ENCODE measurements at regions not wholly inside any gene's neighbourhood (a gene's known extent, or its start where the extent isn't known, plus 50 kb on each side); places are given as distances from the start of the nearest gene placed in this dataset.
"Not testable (repeated sequence)": the region's sequence is repeated elsewhere in the genome, so short reads cannot be mapped to it uniquely, and the experiment has no call there.

- DNase-seq: no peak
Measured at GRCh38 chr7:68109299-68109698, 1112.7 kb downstream of the TYW1 start.

GRCh38 chr7:68119411-68119810 lies 1122.8 kb downstream of the TYW1 start:
- no peak for DNase-seq

- no peak for DNase-seq
Measured at GRCh38 chr7:68121056-68121455, 1124.4 kb downstream of the TYW1 start.

- no peak for DNase-seq
Measured at GRCh38 chr7:68121655-68122054, 1125.0 kb downstream of the TYW1 start.

GRCh38 chr7:68122801-68123200 lies 1126.2 kb downstream of the TYW1 start:
- DNase-seq: no peak

- DNase-seq: no peak
Measured at GRCh38 chr7:68125168-68125567, 1128.5 kb downstream of the TYW1 start.

- no peak for DNase-seq
Measured at GRCh38 chr7:68133045-68133444, 1136.4 kb downstream of the TYW1 start.

GRCh38 chr7:68143345-68143744 lies 1146.7 kb downstream of the TYW1 start:
- DNase-seq: no peak

- no peak for DNase-seq
Measured at GRCh38 chr7:68146983-68147382, 1150.3 kb downstream of the TYW1 start.

- DNase-seq: no peak
Measured at GRCh38 chr7:68147614-68148238, 1151.1 kb downstream of the TYW1 start.

- no peak for DNase-seq
Measured at GRCh38 chr7:68148440-68148839, 1151.8 kb downstream of the TYW1 start.

GRCh38 chr7:68152205-68152604 lies 1155.6 kb downstream of the TYW1 start:
- no peak for DNase-seq

GRCh38 chr7:68155676-68156075 lies 1159.0 kb downstream of the TYW1 start:
- no peak for DNase-seq

- DNase-seq: no peak
Measured at GRCh38 chr7:68158686-68159295, 1162.2 kb downstream of the TYW1 start.

- no peak for DNase-seq
Measured at GRCh38 chr7:68162712-68163111, 1166.1 kb downstream of the TYW1 start.

GRCh38 chr7:68166525-68166924 lies 1169.9 kb downstream of the TYW1 start:
- DNase-seq: no peak

GRCh38 chr7:68173513-68173912 lies 1176.9 kb downstream of the TYW1 start:
- DNase-seq: no peak

GRCh38 chr7:68176974-68177373 lies 1180.3 kb downstream of the TYW1 start:
- DNase-seq: no peak

- no peak for DNase-seq
Measured at GRCh38 chr7:68180761-68181160, 1184.1 kb downstream of the TYW1 start.

- no peak for DNase-seq
Measured at GRCh38 chr7:68183176-68183575, 1186.5 kb downstream of the TYW1 start.

GRCh38 chr7:68185631-68186456 lies 1189.2 kb downstream of the TYW1 start:
- DNase-seq: no peak

GRCh38 chr7:68187532-68187931 lies 1190.9 kb downstream of the TYW1 start:
- DNase-seq: no peak

GRCh38 chr7:68192941-68193340 lies 1196.3 kb downstream of the TYW1 start:
- DNase-seq: no peak

GRCh38 chr7:68195642-68196041 lies 1199.0 kb downstream of the TYW1 start:
- DNase-seq: not testable (repeated sequence)

Data from CD4-positive, alpha-beta T cell treated with Interferon alpha-2 for 1 hour (primary cell).